Activated CD4-positive, alpha-beta T cell treated with anti-CD3 and anti-CD28 coated beads for 24 hours (primary cell): ENCODE measurements at regions not wholly inside any gene's neighbourhood (a gene's known extent, or its start where the extent isn't known, plus 50 kb on each side); places are given as distances from the start of the nearest gene placed in this dataset.

ENCODE experiments used
- DNase-seq, 2 donors: peaks; one replicate each; pipeline ENCODE4 v3.0.0-alpha.2; 2020; ENCODE audit warnings: low read depth in 2 of 2

GRCh38 chr10:47190301-47190700 is 109.7 kb upstream of the GDF10 start:
- DNase-seq: no peak

GRCh38 chr10:47190802-47191450 is 109.1 kb upstream of the GDF10 start:
- DNase-seq: no peak

- no peak for DNase-seq
These were observed 107.7 kb upstream of the GDF10 start for GRCh38 chr10:47192273-47192672.

GRCh38 chr10:47193666-47194065 is 106.3 kb upstream of the GDF10 start:
- no peak for DNase-seq

GRCh38 chr10:47195274-47195885 is 104.6 kb upstream of the GDF10 start:
- DNase-seq: peak; percentile 8 to 24

- no peak for DNase-seq
These were observed 103.3 kb upstream of the GDF10 start for GRCh38 chr10:47196691-47197090.

GRCh38 chr10:47198221-47198620 is 101.8 kb upstream of the GDF10 start:
- no peak for DNase-seq

GRCh38 chr10:47205192-47205591 is 94.8 kb upstream of the GDF10 start:
- DNase-seq: no peak

GRCh38 chr10:47206449-47207280 is 93.3 kb upstream of the GDF10 start:
- DNase-seq: no peak

GRCh38 chr10:47207281-47207615 is 92.7 kb upstream of the GDF10 start:
- DNase-seq: no peak

GRCh38 chr10:47207894-47208469 is 92.0 kb upstream of the GDF10 start:
- DNase-seq: no peak

GRCh38 chr10:47209466-47209865 is 90.5 kb upstream of the GDF10 start:
- DNase-seq: no peak

- no peak for DNase-seq
These were observed 85.5 kb upstream of the GDF10 start for GRCh38 chr10:47214520-47214919.

GRCh38 chr10:47217113-47217512 is 82.9 kb upstream of the GDF10 start:
- DNase-seq: no peak

GRCh38 chr10:47218803-47219202 is 81.2 kb upstream of the GDF10 start:
- DNase-seq: no peak

- no peak for DNase-seq
These were observed 77.5 kb upstream of the GDF10 start for GRCh38 chr10:47222461-47222860.

GRCh38 chr10:47223236-47223635 is 76.8 kb upstream of the GDF10 start:
- no peak for DNase-seq

GRCh38 chr10:47224546-47225218 is 75.3 kb upstream of the GDF10 start:
- no peak for DNase-seq

GRCh38 chr10:47225219-47225927 is 74.6 kb upstream of the GDF10 start:
- no peak for DNase-seq

GRCh38 chr10:47225928-47226645 is 73.9 kb upstream of the GDF10 start:
- DNase-seq: no peak

- DNase-seq: no peak
These were observed 69.5 kb upstream of the GDF10 start for GRCh38 chr10:47230482-47230881.
